Stimulated activated naive CD8-positive, alpha-beta T cell treated with anti-CD3 and anti-CD28 coated beads, Interleukin-15, amount 100 ng/mL, for 72 hours (primary cell): ENCODE measurements at regions not wholly inside any gene's neighbourhood (a gene's known extent, or its start where the extent isn't known, plus 50 kb on each side); places are given as distances from the start of the nearest gene placed in this dataset.

Experiments used
- ATAC-seq: fragments of 150-1000 bp; cut with Tn5 transposase; 2 replicates; pipeline ENCODE4 v1.10.0; 2021; ENCODE audit warnings: mild to moderate bottlenecking, moderate library complexity
- DNase-seq, 2 donors: peaks; one replicate each; pipeline ENCODE4 v3.0.0; 2021 to 2022
- H3K27ac Mint-ChIP-seq, 2 donors: one replicate each; pipeline ENCODE4 v1.8.0; 2022; ENCODE audit warnings: mild to moderate bottlenecking in 2 of 2, mixed read lengths in 2 of 2, moderate library complexity in 2 of 2
- H3K27me3 Mint-ChIP-seq: one replicate; pipeline ENCODE4 v1.8.0; 2022; ENCODE audit warnings: mixed read lengths
- H3K4me1 Mint-ChIP-seq: one replicate; pipeline ENCODE4 v1.8.0; 2022; ENCODE audit warnings: mild to moderate bottlenecking, mixed read lengths
- H3K4me3 Mint-ChIP-seq, 2 donors: one replicate each; pipeline ENCODE4 v1.8.0; 2022; ENCODE audit warnings: mild to moderate bottlenecking in 2 of 2, mixed read lengths in 2 of 2, moderate library complexity in 1 of 2
- H3K9me3 Mint-ChIP-seq, 2 donors: one replicate each; pipeline ENCODE4 v1.8.0; 2022; ENCODE audit warnings: mixed read lengths in 2 of 2

DNA sequence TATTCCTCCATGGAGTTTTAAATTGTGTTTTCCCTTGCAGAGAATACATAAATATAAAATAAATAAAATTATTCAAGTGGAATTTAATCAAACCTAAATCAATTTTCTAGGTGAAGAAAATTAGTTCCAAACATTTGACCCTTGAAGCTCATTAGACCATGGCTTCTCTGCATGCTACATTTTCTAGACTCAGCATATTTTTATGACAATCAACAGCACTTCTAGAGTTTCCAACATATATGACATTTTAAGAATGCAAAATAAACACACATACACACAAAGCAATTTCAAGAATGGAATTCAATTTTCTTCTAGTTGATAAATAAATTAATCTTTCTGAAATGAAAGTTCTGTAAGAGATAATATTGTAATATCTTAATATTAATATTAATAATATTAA is 1083.9 kb upstream of the INTU start:
- Mint-ChIP-seq H3K9me3 (no peaks in the 10 kb centered on the region), H3K4me1 (no peaks in the 10 kb centered on the region), H3K27ac (no peak overlapping the region), H3K4me3 (no peak overlapping the region), H3K27me3 (no peaks in the 10 kb centered on the region)
- ATAC-seq (no peak), DNase-seq (no peak)

DNA sequence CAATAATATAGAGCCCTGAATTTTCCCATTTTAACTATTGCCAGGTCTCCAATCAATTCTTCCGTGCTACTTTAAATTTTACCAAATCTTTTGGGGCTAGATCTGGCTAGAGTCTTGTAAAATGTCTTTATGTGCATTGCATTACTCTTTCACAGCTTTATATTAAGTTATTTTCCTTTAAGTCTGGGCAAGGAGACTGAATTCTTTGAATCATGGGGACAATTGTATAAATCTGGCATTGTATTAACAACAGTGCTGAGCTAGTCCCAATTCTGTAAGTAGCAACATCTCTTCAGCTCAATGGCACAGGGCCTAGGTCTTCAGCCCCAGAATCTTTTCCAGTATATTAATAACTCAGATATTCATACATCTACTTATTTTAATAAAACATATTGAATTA is 1080.4 kb upstream of the INTU start:
- Mint-ChIP-seq H3K9me3 (peaks cover 8% of the 10 kb centered on the region in 2 donors), H3K4me3 (no peak overlapping the region), H3K27ac (no peak overlapping the region), H3K27me3 (no peaks in the 10 kb centered on the region), H3K4me1 (no peaks in the 10 kb centered on the region)
- ATAC-seq (no peak), DNase-seq (no peak)

DNA sequence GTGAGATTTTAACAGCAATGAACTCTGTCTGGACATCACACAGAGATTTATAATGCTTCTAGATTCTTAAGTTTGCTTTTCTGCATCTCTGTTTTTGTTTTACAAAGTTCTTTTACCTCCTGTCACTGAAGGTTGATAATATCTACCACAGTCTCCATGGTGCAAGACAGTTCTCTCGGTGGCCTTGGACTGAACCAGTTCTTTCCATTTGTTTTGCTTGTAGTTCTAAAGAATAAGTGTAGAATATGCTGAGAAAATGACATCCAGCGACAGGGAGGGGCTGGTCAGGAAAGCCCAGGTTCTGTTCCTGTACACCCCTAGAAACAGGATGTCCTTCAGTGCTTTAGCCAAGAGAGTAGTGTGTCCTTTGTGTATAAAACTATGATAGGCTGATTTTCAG is 1079.5 kb upstream of the INTU start:
- Mint-ChIP-seq H3K4me1 (no peaks in the 10 kb centered on the region), H3K27me3 (no peaks in the 10 kb centered on the region), H3K4me3 (no peak overlapping the region), H3K27ac (no peak overlapping the region), H3K9me3 (peaks cover 8% of the 10 kb centered on the region in 2 donors)
- DNase-seq, result no peak
- ATAC-seq, result no peak

DNA sequence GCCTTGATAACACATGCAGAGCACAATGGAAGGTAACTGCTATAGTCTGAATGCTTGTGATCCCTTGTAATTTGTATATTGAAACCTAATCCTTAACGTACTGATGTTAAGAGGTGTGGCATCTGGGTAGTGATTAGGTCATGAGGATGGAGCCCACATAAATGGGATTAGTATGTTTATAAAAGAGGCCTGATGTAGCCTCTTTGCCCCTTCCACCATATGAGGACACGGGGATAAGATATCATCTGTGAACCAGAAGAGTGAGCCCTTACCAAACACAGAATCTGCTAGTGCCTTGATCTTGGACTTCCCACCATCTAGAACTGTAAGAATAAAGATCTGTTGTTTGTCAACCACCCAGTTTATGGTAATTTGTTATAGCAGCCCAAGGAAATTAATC is 1074.2 kb upstream of the INTU start:
- H3K4me3 Mint-ChIP-seq, result no peak overlapping the region
- peaks cover 13 to 15% of the 10 kb centered on the region in 2 donors for H3K9me3 Mint-ChIP-seq
- H3K27ac Mint-ChIP-seq, result no peak overlapping the region

DNA sequence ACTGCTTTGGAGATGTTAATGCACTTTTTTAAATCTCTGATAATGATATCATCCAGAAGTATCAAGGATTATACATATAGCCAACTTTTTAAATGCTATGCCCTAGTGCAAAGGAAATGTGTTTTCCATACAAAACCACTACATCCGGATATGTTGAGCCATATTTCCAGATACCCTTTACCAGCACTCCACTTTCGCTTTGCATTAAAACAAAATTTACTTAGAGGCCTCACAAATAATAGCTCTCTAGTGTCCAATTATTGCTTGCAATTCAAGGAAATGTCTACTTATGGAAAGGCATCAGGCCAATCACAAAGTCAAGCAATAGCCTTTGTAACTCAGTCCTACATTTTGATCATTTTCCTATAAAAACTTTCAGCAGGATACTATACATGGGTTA is 1072.8 kb upstream of the INTU start:
- no peak overlapping the region for H3K27ac Mint-ChIP-seq
- H3K4me3 Mint-ChIP-seq, result no peak overlapping the region
- peaks cover 6 to 15% of the 10 kb centered on the region in 2 donors for H3K9me3 Mint-ChIP-seq
- ATAC-seq (no peak), DNase-seq (no peak)
- H3K27me3 Mint-ChIP-seq, result no peaks in the 10 kb centered on the region
- H3K4me1 Mint-ChIP-seq, result no peaks in the 10 kb centered on the region

More for the DNA sequence above, 1074.2 kb upstream of the INTU start:
- Mint-ChIP-seq H3K27me3 (no peaks in the 10 kb centered on the region), H3K4me1 (no peaks in the 10 kb centered on the region)
- DNase-seq (no peak), ATAC-seq (no peak)

DNA sequence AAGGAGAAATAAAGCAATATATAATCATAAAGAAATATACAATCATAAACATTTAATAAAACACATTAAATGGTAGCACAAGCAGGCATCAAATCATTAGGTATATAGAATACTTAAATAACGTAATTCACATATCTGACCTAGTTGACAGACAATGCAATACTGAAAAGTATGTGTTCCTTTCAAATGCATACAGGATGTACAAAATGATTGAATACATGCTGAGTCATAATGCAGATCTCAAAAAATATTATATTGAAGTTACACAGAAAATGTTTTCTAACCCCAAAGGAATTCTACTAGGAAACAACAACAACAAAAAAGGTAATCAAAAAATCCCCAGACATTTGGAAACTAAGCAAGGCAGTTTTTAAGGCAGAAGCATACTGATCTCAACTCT is 1072.0 kb upstream of the INTU start:
- no peak for DNase-seq
- H3K9me3 Mint-ChIP-seq, result peaks cover 5 to 12% of the 10 kb centered on the region in 2 donors
- H3K27ac Mint-ChIP-seq, result no peak overlapping the region
- ATAC-seq, result no peak
- no peaks in the 10 kb centered on the region for H3K4me1 Mint-ChIP-seq
- H3K4me3 Mint-ChIP-seq, result no peak overlapping the region
- no peaks in the 10 kb centered on the region for H3K27me3 Mint-ChIP-seq

DNA sequence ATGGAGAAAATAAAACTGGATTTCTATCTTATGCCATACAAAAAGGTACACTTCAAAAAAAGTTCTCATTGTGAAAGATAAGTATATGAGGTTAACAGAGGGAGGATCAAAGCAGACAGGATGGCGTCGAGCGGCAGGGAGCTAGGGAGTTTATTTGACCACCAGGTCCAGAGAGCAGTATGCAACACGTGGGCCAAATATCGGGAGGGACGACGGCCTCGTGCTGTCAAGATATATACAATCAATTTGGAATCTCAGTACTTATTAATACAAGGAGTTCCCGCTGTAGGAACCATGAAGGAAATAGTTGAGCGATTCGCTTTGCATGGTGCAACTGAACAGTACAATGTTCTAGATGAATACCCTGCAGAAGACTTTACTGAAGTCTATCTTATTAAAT is 1069.4 kb upstream of the INTU start:
- H3K27me3 Mint-ChIP-seq, result no peaks in the 10 kb centered on the region
- DNase-seq (no peak), ATAC-seq (no peak)
- H3K4me1 Mint-ChIP-seq, result no peaks in the 10 kb centered on the region
- no peak overlapping the region for H3K4me3 Mint-ChIP-seq
- H3K27ac Mint-ChIP-seq, result no peak overlapping the region
- peaks cover 7 to 10% of the 10 kb centered on the region in 2 donors for H3K9me3 Mint-ChIP-seq

DNA sequence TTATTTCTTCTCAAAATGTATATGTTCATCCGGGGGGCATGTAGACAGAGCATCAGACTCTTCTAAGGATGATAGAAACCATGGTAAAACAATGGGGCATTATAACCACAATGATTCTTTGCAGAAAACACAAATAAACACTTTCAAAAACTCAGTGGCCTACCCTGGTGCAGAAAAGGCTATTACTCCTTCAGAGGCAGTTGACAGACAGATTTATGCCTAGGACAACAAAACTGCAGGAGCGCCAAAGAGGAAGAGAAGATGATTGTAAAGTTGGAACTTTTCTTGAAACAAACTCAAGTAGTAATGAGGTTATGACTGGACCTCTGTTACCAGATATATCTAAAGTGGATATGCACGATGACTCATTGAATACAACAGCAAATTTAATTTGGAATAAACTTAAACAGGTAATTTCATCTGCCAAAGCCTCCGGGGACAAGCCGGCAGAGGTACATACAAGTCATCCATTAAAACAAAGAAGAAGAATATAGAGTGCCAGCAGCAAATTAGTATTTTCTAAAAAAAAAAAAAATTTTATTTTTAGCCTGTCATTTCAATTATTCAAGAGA is 1068.4 kb upstream of the INTU start:
- H3K27ac Mint-ChIP-seq, result no peak overlapping the region
- no peak for DNase-seq
- no peaks in the 10 kb centered on the region for H3K4me1 Mint-ChIP-seq
- H3K4me3 Mint-ChIP-seq, result no peak overlapping the region
- no peaks in the 10 kb centered on the region for H3K27me3 Mint-ChIP-seq
- no peak for ATAC-seq
- H3K9me3 Mint-ChIP-seq, result peaks cover 7 to 10% of the 10 kb centered on the region in 2 donors

DNA sequence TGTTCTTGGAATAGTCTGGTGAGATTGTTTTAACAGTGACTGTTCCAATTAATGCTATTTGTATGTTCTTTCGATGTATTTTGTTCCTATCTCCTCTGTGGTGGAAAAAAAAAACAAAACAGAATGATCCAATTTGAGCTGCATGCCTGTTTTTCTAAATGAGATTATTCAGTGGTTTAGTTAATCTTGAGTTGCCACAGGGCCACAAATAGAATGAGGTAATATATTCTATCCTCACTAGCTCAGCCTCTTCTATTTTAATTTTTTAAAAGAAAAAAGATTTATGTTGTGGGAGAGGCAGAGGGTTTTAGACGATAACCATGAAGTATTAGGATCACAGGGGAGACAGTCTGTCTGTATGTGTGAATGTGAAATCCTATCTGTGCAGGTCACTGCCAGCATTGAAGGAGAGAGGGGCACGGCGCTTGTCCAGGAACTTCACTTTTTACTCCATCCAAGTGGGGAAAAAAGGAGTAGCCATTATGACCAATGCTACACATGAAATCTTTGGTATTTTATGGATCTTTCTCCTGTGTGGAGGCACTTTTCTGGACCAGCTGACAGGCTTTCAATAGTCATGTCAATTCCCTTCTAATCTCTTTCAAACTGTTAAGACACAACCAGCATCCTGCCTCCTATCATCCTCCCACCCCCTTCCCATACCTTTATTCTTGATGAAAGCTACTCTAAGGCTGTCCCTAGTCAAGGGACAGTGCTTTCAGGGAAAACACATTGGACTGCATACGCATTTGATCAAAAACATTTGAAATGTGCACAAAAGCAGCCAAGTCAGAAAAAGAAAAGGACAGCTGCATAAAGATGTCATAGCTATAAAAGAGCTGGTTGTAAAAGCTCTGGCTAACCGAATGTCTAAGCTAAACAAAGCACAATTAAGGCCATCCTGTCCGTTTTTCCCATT is 1063.8 kb upstream of the INTU start:
- DNase-seq (no peak), ATAC-seq (no peak)
- Mint-ChIP-seq H3K4me1 (no peaks in the 10 kb centered on the region), H3K27ac (no peak overlapping the region), H3K27me3 (no peaks in the 10 kb centered on the region), H3K4me3 (no peak overlapping the region), H3K9me3 (peaks cover 0 to 5% of the 10 kb centered on the region in 2 donors)

DNA sequence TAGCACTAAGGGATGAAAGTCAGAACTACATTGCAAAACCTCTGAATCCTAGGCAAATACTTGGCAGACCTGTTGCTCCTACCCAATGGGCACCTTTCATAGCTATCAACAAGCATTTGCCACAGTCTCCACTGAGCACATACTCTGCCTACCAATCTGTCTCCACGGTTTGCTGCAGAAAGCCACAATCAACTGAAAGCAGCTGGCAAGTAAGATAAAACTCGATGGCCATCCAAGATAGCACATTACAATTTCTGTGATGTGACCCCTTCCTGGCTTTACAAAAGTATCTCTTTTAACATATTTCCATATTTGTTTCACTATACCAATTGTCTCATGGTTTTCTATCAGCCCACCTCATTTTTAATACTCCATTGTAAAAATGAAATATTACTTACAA is 1060.5 kb upstream of the INTU start:
- no peaks in the 10 kb centered on the region for H3K27me3 Mint-ChIP-seq
- ATAC-seq, result no peak
- peaks cover 0 to 3% of the 10 kb centered on the region in 2 donors for H3K9me3 Mint-ChIP-seq
- H3K4me3 Mint-ChIP-seq, result no peak overlapping the region
- DNase-seq, result no peak
- H3K27ac Mint-ChIP-seq, result no peak overlapping the region
- H3K4me1 Mint-ChIP-seq, result no peaks in the 10 kb centered on the region

DNA sequence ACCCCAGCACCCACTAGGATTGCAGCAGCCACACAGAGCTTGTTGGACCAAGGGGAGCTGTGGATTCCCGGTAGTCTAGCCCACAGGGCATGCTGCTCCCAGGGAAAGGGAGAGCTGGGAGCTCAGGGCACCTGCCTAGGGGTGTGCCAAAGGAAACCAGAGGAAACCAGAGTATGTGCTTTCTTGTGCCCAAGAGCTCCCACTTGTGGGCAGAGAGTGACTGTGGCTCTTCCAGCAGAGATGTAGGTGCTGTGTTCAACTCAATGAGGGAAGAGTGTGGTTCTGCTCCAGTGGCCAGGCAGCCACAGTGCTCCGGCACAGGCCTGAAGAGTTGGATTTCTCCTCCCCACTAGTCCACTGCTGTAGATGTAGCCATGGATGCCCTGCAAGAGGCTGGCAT is 1050.0 kb upstream of the INTU start:
- Mint-ChIP-seq H3K4me1 (no peaks in the 10 kb centered on the region), H3K27me3 (no peaks in the 10 kb centered on the region), H3K27ac (no peak overlapping the region), H3K4me3 (no peak overlapping the region), H3K9me3 (peaks cover 10 to 19% of the 10 kb centered on the region in 2 donors)
- DNase-seq, result no peak
- no peak for ATAC-seq

DNA sequence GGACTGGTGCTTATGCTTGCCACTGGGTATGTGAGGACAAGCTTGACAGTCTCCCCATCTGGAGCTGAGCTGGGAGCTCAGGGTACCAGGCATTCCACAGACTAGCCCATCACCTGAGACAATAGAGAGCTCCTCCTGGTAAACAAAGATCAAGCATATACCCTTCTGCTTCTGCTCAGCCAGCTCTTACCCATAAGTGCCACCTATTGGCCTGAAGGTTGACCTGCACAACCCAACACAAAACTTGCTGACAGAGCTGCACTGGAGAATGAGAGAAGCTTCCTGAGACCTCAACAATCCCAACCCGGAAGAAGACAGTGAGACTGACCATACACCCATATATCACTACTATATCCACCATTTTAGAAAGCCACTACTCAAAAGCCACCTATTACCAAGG is 1049.2 kb upstream of the INTU start:
- no peak for DNase-seq
- no peak overlapping the region for H3K4me3 Mint-ChIP-seq
- no peak overlapping the region for H3K27ac Mint-ChIP-seq
- ATAC-seq, result no peak
- H3K27me3 Mint-ChIP-seq, result no peaks in the 10 kb centered on the region
- H3K9me3 Mint-ChIP-seq, result peaks cover 10 to 19% of the 10 kb centered on the region in 2 donors
- no peaks in the 10 kb centered on the region for H3K4me1 Mint-ChIP-seq

DNA sequence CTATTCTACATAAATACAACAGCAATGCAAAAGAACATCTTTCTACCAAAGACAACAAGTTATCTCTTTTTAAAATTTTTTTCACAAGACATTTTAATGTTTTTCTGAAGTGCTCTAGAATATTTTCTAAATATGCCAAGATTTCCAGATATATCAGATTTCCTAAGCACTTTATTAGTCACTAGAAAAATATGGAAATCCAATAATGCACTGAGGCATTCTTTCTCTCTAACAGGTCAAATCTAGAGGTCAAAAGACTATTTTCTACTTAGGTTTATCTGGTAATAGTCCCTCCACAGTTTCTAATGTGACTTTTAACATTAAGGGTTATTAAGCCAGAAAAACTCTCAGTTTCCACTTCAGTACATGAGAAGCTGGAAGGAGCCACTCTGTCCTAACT is 1041.2 kb upstream of the INTU start:
- Mint-ChIP-seq H3K4me1 (no peaks in the 10 kb centered on the region), H3K27ac (no peak overlapping the region), H3K27me3 (no peaks in the 10 kb centered on the region), H3K4me3 (no peak overlapping the region), H3K9me3 (peaks cover 0 to 6% of the 10 kb centered on the region in 2 donors)
- ATAC-seq (no peak), DNase-seq (no peak)

DNA sequence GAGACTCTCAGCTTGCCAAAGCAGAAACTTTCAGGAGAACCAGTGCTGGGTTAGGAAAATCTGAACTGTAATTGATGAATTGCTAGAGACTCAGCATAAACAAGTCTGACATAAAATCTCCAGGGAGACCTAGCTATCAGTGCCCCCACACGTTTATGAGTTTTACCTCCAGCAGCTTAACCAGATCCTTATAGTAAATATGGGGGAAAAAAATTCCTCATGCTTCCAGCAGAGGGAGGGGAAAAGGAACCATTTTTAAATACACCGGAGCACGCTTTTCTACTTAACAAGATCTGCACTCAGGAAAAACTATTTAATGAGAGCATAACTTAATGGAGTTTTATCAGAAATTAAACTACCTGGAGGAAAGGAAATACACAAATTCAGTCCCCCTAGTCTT is 1040.7 kb upstream of the INTU start:
- Mint-ChIP-seq H3K27ac (no peak overlapping the region), H3K9me3 (peaks cover 0 to 6% of the 10 kb centered on the region in 2 donors), H3K4me3 (no peak overlapping the region), H3K27me3 (no peaks in the 10 kb centered on the region), H3K4me1 (no peaks in the 10 kb centered on the region)
- no peak for DNase-seq
- no peak for ATAC-seq

DNA sequence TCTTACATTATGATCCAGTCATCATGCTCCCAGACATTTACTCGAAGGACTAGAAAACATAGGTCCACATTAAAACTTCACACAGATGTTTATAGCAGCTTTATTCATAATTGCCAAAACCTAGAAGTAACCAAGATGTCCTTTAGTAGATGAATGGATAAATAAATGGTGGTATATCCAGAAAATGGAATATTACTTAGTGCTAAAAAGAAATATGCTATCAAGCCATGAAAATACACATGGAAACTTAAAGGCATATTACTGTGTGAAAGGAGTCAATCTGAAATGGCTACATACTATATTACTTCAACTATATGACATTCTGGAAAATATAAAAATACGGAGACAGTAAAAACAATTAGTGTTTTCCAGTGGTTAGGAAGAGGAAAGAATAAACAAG is 1039.1 kb upstream of the INTU start:
- Mint-ChIP-seq H3K27me3 (no peaks in the 10 kb centered on the region), H3K9me3 (peaks cover 0 to 6% of the 10 kb centered on the region in 2 donors), H3K27ac (no peak overlapping the region), H3K4me1 (no peaks in the 10 kb centered on the region), H3K4me3 (no peak overlapping the region)
- no peak for DNase-seq
- no peak for ATAC-seq

DNA sequence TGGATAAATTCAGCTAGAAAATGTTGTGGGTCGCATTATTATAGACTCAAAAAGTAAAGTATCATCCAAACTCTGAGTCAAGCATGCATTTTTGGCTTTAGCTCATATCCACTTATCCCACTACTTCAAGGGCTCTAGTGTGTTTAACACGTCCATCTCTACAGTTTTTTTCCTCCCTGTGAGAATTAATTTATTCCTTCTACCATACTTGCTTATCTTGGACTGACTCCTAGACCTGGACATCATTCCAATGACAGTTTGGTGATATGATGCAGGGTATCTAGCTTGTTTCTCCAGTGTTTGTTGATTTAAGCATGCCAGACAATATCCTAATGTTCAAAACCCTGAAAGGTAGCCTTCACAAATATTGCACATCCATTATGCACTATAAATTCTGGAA is 1037.1 kb upstream of the INTU start:
- Mint-ChIP-seq H3K4me3 (no peak overlapping the region), H3K27ac (no peak overlapping the region), H3K4me1 (no peaks in the 10 kb centered on the region), H3K9me3 (no peaks in the 10 kb centered on the region), H3K27me3 (no peaks in the 10 kb centered on the region)
- DNase-seq (no peak), ATAC-seq (no peak)
